H9 (cell line): ENCODE measurements at regions not wholly inside any gene's neighbourhood (a gene's known extent, or its start where the extent isn't known, plus 50 kb on each side); places are given as distances from the start of the nearest gene placed in this dataset.

Experiments
- DNase-seq: peaks from one replicate; pipeline ENCODE4 v3.0.0-alpha.2; 2017
- H2AFZ ChIP-seq: one replicate; pipeline ENCODE4 v1.6.1; 2013; ENCODE audit warnings: mild to moderate bottlenecking, low read length, control low read depth, moderate library complexity
- H2AK5ac ChIP-seq: 2 replicates; pipeline ENCODE4 v1.6.1; 2013; ENCODE audit warnings: low read length, control low read depth, mixed read lengths; ENCODE audit not compliant: insufficient read length
- H2BK120ac ChIP-seq: one replicate; pipeline ENCODE4 v1.6.1; 2013; ENCODE audit warnings: low read depth, mild to moderate bottlenecking, low read length, control low read depth, inconsistent platforms; ENCODE audit not compliant: poor library complexity, severe bottlenecking
- H2BK12ac ChIP-seq: 2 replicates; pipeline ENCODE4 v1.6.1; 2013; ENCODE audit warnings: low read length, control low read depth, mixed read lengths, low read depth; ENCODE audit not compliant: insufficient read length
- H2BK15ac ChIP-seq: 2 replicates; pipeline ENCODE4 v1.6.1; 2013; ENCODE audit warnings: low read depth, low read length, control low read depth
- H2BK20ac ChIP-seq: one replicate; pipeline ENCODE4 v1.6.1; 2013; ENCODE audit warnings: low read depth, mild to moderate bottlenecking, low read length, control low read depth, inconsistent platforms; ENCODE audit not compliant: poor library complexity, severe bottlenecking
- H2BK5ac ChIP-seq: 2 replicates; pipeline ENCODE4 v1.6.1; 2013; ENCODE audit warnings: low read length, control low read depth, mixed read lengths; ENCODE audit not compliant: insufficient read length
- H3K14ac ChIP-seq: 2 replicates; pipeline ENCODE4 v1.6.1; 2013; ENCODE audit warnings: low read length, control low read depth; ENCODE audit not compliant: insufficient read depth
- H3K18ac ChIP-seq: 2 replicates; pipeline ENCODE4 v1.6.1; 2013; ENCODE audit warnings: low read depth, mild to moderate bottlenecking, mixed read lengths, low read length, control low read depth; ENCODE audit not compliant: insufficient read length
- H3K23ac ChIP-seq: 2 replicates; pipeline ENCODE4 v1.6.1; 2013; ENCODE audit warnings: low read length, control low read depth, mixed read lengths, low read depth; ENCODE audit not compliant: insufficient read length
- H3K23me2 ChIP-seq: 2 replicates; pipeline ENCODE4 v1.6.1; 2013; ENCODE audit warnings: low read depth, mild to moderate bottlenecking, mixed read lengths, low read length, control low read depth; ENCODE audit not compliant: insufficient read length, poor library complexity, severe bottlenecking
- H3K27ac ChIP-seq: 2 replicates; pipeline ENCODE4 v1.5.1; 2013; ENCODE audit warnings: low read length, control low read depth, mixed read lengths, low read depth; ENCODE audit not compliant: insufficient read length
- H3K27me3 ChIP-seq: 2 replicates; pipeline ENCODE4 v1.6.1; 2013; ENCODE audit warnings: low read length, control low read depth, inconsistent platforms; ENCODE audit not compliant: insufficient read depth
- H3K4ac ChIP-seq: 2 replicates; pipeline ENCODE4 v1.6.1; 2013; ENCODE audit warnings: low read depth, mild to moderate bottlenecking, control low read depth, inconsistent platforms, low read length, moderate library complexity
- H3K4me1 ChIP-seq: 2 replicates; pipeline ENCODE4 v1.6.1; 2013; ENCODE audit warnings: low read length, control low read depth, inconsistent platforms; ENCODE audit not compliant: insufficient read depth
- H3K4me2 ChIP-seq: 2 replicates; pipeline ENCODE4 v1.6.1; 2013; ENCODE audit warnings: low read length, control low read depth, mixed read lengths; ENCODE audit not compliant: insufficient read length, insufficient read depth
- H3K56ac ChIP-seq: 2 replicates; pipeline ENCODE4 v1.6.1; 2013; ENCODE audit warnings: low read depth, mild to moderate bottlenecking, mixed read lengths, low read length, control low read depth; ENCODE audit not compliant: insufficient read length
- H3K79me1 ChIP-seq: 2 replicates; pipeline ENCODE4 v1.6.1; 2013; ENCODE audit warnings: low read depth, mild to moderate bottlenecking, moderate library complexity, low read length, control low read depth, inconsistent platforms; ENCODE audit not compliant: insufficient read depth, poor library complexity, severe bottlenecking
- H3K79me2 ChIP-seq: 2 replicates; pipeline ENCODE4 v1.6.1; 2013; ENCODE audit warnings: low read length, control low read depth, inconsistent platforms; ENCODE audit not compliant: insufficient read depth
- H3K9ac ChIP-seq: 2 replicates; pipeline ENCODE4 v1.6.1; 2013; ENCODE audit warnings: low read length, control low read depth, mixed read lengths; ENCODE audit not compliant: insufficient read length; ENCODE audit errors: extremely low read depth
- H3K9me3 ChIP-seq: one replicate; pipeline ENCODE4 v1.6.1; 2013; ENCODE audit warnings: low read depth, low read length, inconsistent platforms; ENCODE audit not compliant: control insufficient read depth
- H3T11ph ChIP-seq: one replicate; pipeline ENCODE4 v1.6.1; 2013; ENCODE audit warnings: mild to moderate bottlenecking, low read length, control low read depth, inconsistent platforms
- H4K20me1 ChIP-seq: one replicate; pipeline ENCODE4 v1.6.1; 2013; ENCODE audit not compliant: control insufficient read depth, insufficient read length, insufficient read depth
- H4K5ac ChIP-seq: 2 replicates; pipeline ENCODE4 v1.6.1; 2013; ENCODE audit warnings: low read depth, mild to moderate bottlenecking, mixed read lengths, low read length, control low read depth; ENCODE audit not compliant: insufficient read length
- H4K8ac ChIP-seq: replicated peaks from 2 replicates; pipeline ENCODE4 v1.6.1; 2013; ENCODE audit warnings: low read length, control low read depth, mixed read lengths, low read depth; ENCODE audit not compliant: insufficient read length
- H4K91ac ChIP-seq: 2 replicates; pipeline ENCODE4 v1.6.1; 2013; ENCODE audit warnings: low read depth, mild to moderate bottlenecking, moderate library complexity, mixed read lengths, low read length, control low read depth; ENCODE audit not compliant: insufficient read length
- H3K27ac Mint-ChIP-seq, 3 experiments: 2 replicates in 2 of 3; 3 replicates in 1 of 3; pipeline ENCODE4 v1.8.0; 2020 to 2021; ENCODE audit warnings: mixed read lengths in 3 of 3, mild to moderate bottlenecking in 1 of 3, moderate library complexity in 1 of 3
- H3K27me3 Mint-ChIP-seq: 2 replicates; pipeline ENCODE4 v1.8.0; 2021; ENCODE audit warnings: low read depth, mild to moderate bottlenecking, moderate library complexity, mixed read lengths
- H3K36me3 Mint-ChIP-seq, 3 experiments: 2 replicates in 2 of 3; 3 replicates in 1 of 3; pipeline ENCODE4 v1.8.0; 2020 to 2021; ENCODE audit warnings: low read depth in 3 of 3, mixed read lengths in 3 of 3; ENCODE audit not compliant: insufficient read depth in 1 of 3
- H3K4me1 Mint-ChIP-seq, 2 experiments: 2 replicates each; pipeline ENCODE4 v1.8.0; 2020; ENCODE audit warnings: mixed read lengths in 2 of 2
- H3K4me3 Mint-ChIP-seq, 2 experiments: 2 replicates in 1 of 2; 3 replicates in 1 of 2; pipeline ENCODE4 v1.8.0; 2020 to 2021; ENCODE audit warnings: mild to moderate bottlenecking in 2 of 2, mixed read lengths in 2 of 2, moderate library complexity in 1 of 2
- H3K9me3 Mint-ChIP-seq, 2 experiments: 2 replicates in 1 of 2; 3 replicates in 1 of 2; pipeline ENCODE4 v1.8.0; 2020; ENCODE audit warnings: mild to moderate bottlenecking in 2 of 2, mixed read lengths in 2 of 2, moderate library complexity in 1 of 2
- CTCF ChIP-seq: fragments of 200-600 bp; sonication (generic); conservative IDR thresholded peaks from 3 replicates; pipeline ENCODE4 v1.8.0; 2021; ENCODE audit warnings: antibody characterized with exemption, mild to moderate bottlenecking
- WGBS: extraction: QIAGEN DNeasy Blood & Tissue Kit; methylation state at CpG from one replicate; pipeline ENCODE4 v1.1.7; 2013; ENCODE audit warnings: missing lambda C conversion rate, low lambda C conversion rate, mixed read lengths; ENCODE audit not compliant: insufficient read length; ENCODE audit errors: extremely low coverage; 5-methylcytosine and 5-hydroxymethylcytosine counted together

- TF ChIP-seq CTCF = no peak
- Histone ChIP-seq H3K27ac (no peak overlapping the region), H3K9ac (no peak overlapping the region), H2BK15ac (no peak overlapping the region), H3K4me2 (no peak overlapping the region), H3K27me3 (no peaks in the 10 kb centered on the region), H3K9me3 (no peaks in the 10 kb centered on the region), H3K18ac (no peak overlapping the region), H3K23me2 (no peaks in the 10 kb centered on the region), H3K4ac (no peak overlapping the region), H3K56ac (no peak overlapping the region), H3T11ph (no peak overlapping the region), H3K79me2 (no peaks in the 10 kb centered on the region), H2BK120ac (no peak overlapping the region), H2AK5ac (no peak overlapping the region), H2AFZ (no peak overlapping the region), H3K79me1 (no peaks in the 10 kb centered on the region), H4K8ac (no peak overlapping the region), H2BK12ac (no peak overlapping the region), H4K5ac (no peak overlapping the region), H3K4me1 (no peaks in the 10 kb centered on the region), H4K20me1 (no peaks in the 10 kb centered on the region), H2BK5ac (no peak overlapping the region), H3K23ac (no peak overlapping the region), H2BK20ac (no peak overlapping the region), H3K14ac (no peak overlapping the region), H4K91ac (no peak overlapping the region)
- peaks cover 0 to 5% of the 10 kb centered on the region in 2 experiments; a peak in 2 of 4 replicates for H3K4me1 Mint-ChIP-seq
- WGBS = no CpG with 5 or more reads among the region's 2 CpGs
- H3K27me3 Mint-ChIP-seq = no peaks in the 10 kb centered on the region
- DNase-seq = no peak
- no peaks in the 10 kb centered on the region for H3K9me3 Mint-ChIP-seq
- H3K36me3 Mint-ChIP-seq = no peaks in the 10 kb centered on the region
- H3K4me3 Mint-ChIP-seq = no peak overlapping the region
- H3K27ac Mint-ChIP-seq = no peak overlapping the region
Measured at GRCh38 chr12:58441483-58441882, 478.8 kb downstream of the LRIG3 start.
